ENCODE measurements at regions not wholly inside any gene's neighbourhood (a gene's known extent, or its start where the extent isn't known, plus 50 kb on each side); places are given as distances from the start of the nearest gene placed in this dataset.

DNA sequence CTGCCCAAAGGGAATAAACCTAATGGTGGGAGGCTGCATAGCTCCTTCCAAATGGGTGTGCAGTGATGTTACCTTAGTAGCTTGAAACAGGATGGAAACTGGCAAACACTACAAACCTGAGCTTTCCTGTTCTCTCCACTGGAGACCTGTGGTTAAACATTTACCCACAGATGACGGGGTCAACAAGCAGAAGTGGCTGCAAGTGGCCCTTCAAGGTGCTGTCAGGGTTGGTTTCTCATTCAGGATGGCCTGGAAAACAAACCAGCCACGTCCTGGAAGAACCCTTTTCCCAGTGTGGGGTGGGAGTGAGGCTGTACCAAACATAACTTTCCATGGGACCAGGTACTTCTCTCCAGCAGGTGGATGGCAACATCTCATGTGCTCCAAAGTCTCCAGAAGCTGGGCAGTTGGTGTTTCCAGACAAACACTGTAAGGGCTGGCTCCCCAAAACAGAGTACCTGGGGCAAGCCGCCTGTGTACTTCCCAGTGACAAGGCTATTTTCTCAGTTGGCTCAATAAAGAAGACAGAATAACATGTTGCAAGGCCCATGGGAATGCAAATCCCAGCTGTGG is 67.5 kb downstream of the DNAJB9 start:
- TF ChIP-seq, protein P1, sequence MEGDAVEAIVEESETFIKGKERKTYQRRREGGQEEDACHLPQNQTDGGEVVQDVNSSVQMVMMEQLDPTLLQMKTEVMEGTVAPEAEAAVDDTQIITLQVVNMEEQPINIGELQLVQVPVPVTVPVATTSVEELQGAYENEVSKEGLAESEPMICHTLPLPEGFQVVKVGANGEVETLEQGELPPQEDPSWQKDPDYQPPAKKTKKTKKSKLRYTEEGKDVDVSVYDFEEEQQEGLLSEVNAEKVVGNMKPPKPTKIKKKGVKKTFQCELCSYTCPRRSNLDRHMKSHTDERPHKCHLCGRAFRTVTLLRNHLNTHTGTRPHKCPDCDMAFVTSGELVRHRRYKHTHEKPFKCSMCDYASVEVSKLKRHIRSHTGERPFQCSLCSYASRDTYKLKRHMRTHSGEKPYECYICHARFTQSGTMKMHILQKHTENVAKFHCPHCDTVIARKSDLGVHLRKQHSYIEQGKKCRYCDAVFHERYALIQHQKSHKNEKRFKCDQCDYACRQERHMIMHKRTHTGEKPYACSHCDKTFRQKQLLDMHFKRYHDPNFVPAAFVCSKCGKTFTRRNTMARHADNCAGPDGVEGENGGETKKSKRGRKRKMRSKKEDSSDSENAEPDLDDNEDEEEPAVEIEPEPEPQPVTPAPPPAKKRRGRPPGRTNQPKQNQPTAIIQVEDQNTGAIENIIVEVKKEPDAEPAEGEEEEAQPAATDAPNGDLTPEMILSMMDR (IDR thresholded peaks at IDR 0.05; ENCODE audit: insufficient read depth, low read length, severe bottlenecking) = no peak
- DNase-seq (ENCODE audit: low read depth) (no peak), FAIRE-seq (peak; percentile 52)
- H3K4me3 ChIP-seq (ENCODE audit: low read depth, low read length) = no peak overlapping the region
- no peaks in the 10 kb centered on the region for H3K27me3 ChIP-seq (ENCODE audit: control insufficient read depth, insufficient read depth, low read length)
- H3K36me3 ChIP-seq (ENCODE audit: control insufficient read depth, insufficient read depth, low read length) = no peaks in the 10 kb centered on the region

GRCh38 chr7:108642126-108642525 is 72.5 kb downstream of the DNAJB9 start:
- H3K36me3 ChIP-seq (ENCODE audit: control insufficient read depth, insufficient read depth, low read length) = no peaks in the 10 kb centered on the region
- H3K4me3 ChIP-seq (ENCODE audit: low read depth, low read length) = no peak overlapping the region
- no peaks in the 10 kb centered on the region for H3K27me3 ChIP-seq (ENCODE audit: control insufficient read depth, insufficient read depth, low read length)
- TF ChIP-seq, protein P1 (IDR thresholded peaks at IDR 0.05; ENCODE audit: insufficient read depth, low read length, severe bottlenecking) = no peak
- DNase-seq (ENCODE audit: low read depth) (no peak), FAIRE-seq (no peak)

DNA sequence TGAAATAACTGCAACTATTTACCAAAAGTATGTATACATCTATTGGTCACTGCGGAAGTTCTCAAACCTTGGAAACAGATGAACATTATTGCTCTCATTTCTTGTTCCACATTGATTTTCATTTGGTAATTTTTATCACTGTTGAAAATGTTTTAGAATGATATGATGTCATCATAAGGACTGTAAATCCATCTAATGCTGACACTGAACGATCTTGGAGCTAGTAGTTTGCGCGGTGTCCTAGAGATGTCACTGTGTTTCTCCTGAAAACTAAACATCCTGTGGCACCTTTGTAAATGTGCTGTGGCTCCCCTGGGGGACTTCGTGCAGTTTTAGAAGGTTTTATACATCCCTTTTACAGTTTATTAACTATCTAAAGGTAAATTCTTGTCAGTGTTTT is 73.5 kb downstream of the DNAJB9 start:
- TF ChIP-seq, protein P1 (IDR thresholded peaks at IDR 0.05; ENCODE audit: insufficient read depth, low read length, severe bottlenecking) = no peak
- FAIRE-seq = no peak

GRCh38 chr7:108648989-108649388 is 79.3 kb downstream of the DNAJB9 start:
- TF ChIP-seq, protein P1 (IDR thresholded peaks at IDR 0.05; ENCODE audit: insufficient read depth, low read length, severe bottlenecking) = no peak
- Histone ChIP-seq H3K27me3 (ENCODE audit: control insufficient read depth, insufficient read depth, low read length) (no peaks in the 10 kb centered on the region), H3K36me3 (ENCODE audit: control insufficient read depth, insufficient read depth, low read length) (no peaks in the 10 kb centered on the region), H3K4me3 (ENCODE audit: low read depth, low read length) (no peak overlapping the region)
- FAIRE-seq (no peak), DNase-seq (ENCODE audit: low read depth) (no peak)

More for the DNA sequence above, 73.5 kb downstream of the DNAJB9 start:
- Histone ChIP-seq H3K4me3 (ENCODE audit: low read depth, low read length) (no peak overlapping the region), H3K36me3 (ENCODE audit: control insufficient read depth, insufficient read depth, low read length) (no peaks in the 10 kb centered on the region), H3K27me3 (ENCODE audit: control insufficient read depth, insufficient read depth, low read length) (no peaks in the 10 kb centered on the region)
- DNase-seq (ENCODE audit: low read depth) = no peak

GRCh38 chr7:108650467-108650866 is 80.8 kb downstream of the DNAJB9 start:
- TF ChIP-seq, protein P1 (IDR thresholded peaks at IDR 0.05; ENCODE audit: insufficient read depth, low read length, severe bottlenecking) = no peak
- Histone ChIP-seq H3K36me3 (ENCODE audit: control insufficient read depth, insufficient read depth, low read length) (no peaks in the 10 kb centered on the region), H3K4me3 (ENCODE audit: low read depth, low read length) (no peak overlapping the region), H3K27me3 (ENCODE audit: control insufficient read depth, insufficient read depth, low read length) (peaks cover 2% of the 10 kb centered on the region)
- FAIRE-seq (no peak), DNase-seq (ENCODE audit: low read depth) (peak; percentile 26)

GRCh38 chr7:108652886-108653285 is 83.2 kb downstream of the DNAJB9 start:
- no peak overlapping the region for H3K4me3 ChIP-seq (ENCODE audit: low read depth, low read length)
- peaks cover 2% of the 10 kb centered on the region for H3K27me3 ChIP-seq (ENCODE audit: control insufficient read depth, insufficient read depth, low read length)
- DNase-seq (ENCODE audit: low read depth) = no peak
- H3K36me3 ChIP-seq (ENCODE audit: control insufficient read depth, insufficient read depth, low read length) = no peaks in the 10 kb centered on the region
- TF ChIP-seq, protein P1 (IDR thresholded peaks at IDR 0.05; ENCODE audit: insufficient read depth, low read length, severe bottlenecking) = no peak
- FAIRE-seq = no peak

Data from bronchial epithelial cell (primary cell).